Ectodermal cell (in vitro differentiated cells): ENCODE measurements at regions not wholly inside any gene's neighbourhood (a gene's known extent, or its start where the extent isn't known, plus 50 kb on each side); places are given as distances from the start of the nearest gene placed in this dataset.
A peak's percentile ranks its signal among the peaks of the same experiment; 100 is the strongest.

Experiments
- H3K27ac ChIP-seq: 2 replicates; pipeline ENCODE4 v1.7.0; 2013; ENCODE audit warnings: mild to moderate bottlenecking, low read depth, low read length; ENCODE audit not compliant: insufficient read depth, poor library complexity, severe bottlenecking
- H3K27me3 ChIP-seq: 2 replicates; pipeline ENCODE4 v1.7.0; 2013; ENCODE audit warnings: mild to moderate bottlenecking, low read length; ENCODE audit not compliant: insufficient read depth, control insufficient read depth, poor library complexity, severe bottlenecking
- H3K36me3 ChIP-seq: one replicate; pipeline ENCODE4 v1.7.0; 2013; ENCODE audit warnings: low read length; ENCODE audit not compliant: control insufficient read depth, insufficient read depth
- H3K4me1 ChIP-seq: one replicate; pipeline ENCODE4 v1.7.0; 2013; ENCODE audit warnings: low read length; ENCODE audit not compliant: control insufficient read depth, insufficient read depth
- H3K4me3 ChIP-seq: 2 replicates; pipeline ENCODE4 v1.7.0; 2013; ENCODE audit warnings: low read depth, low read length, control low read depth; ENCODE audit not compliant: insufficient read depth
- H3K9me3 ChIP-seq: 2 replicates; pipeline ENCODE4 v1.7.0; 2013; ENCODE audit warnings: mild to moderate bottlenecking, low read length, moderate library complexity; ENCODE audit not compliant: control insufficient read depth
- WGBS, 2 experiments: methylation state at CpG; one replicate each; pipeline ENCODE4 v1.1.7; 2013; ENCODE audit warnings: missing lambda C conversion rate in 2 of 2; 5-methylcytosine and 5-hydroxymethylcytosine counted together

GRCh38 chr5:93325946-93326345 is 255.1 kb downstream of the NR2F1-AS1 start:
- no peaks in the 10 kb centered on the region for H3K36me3 ChIP-seq
- H3K4me3 ChIP-seq: no peak overlapping the region
- H3K4me1 ChIP-seq: peaks cover 8% of the 10 kb centered on the region
- 94 to 97% methylated on average over 9 of the region's 9 CpGs for WGBS, 2 experiments
- H3K27ac ChIP-seq: no peak overlapping the region
- H3K27me3 ChIP-seq: no peaks in the 10 kb centered on the region
- no peaks in the 10 kb centered on the region for H3K9me3 ChIP-seq

GRCh38 chr5:93322974-93323860 is 257.8 kb downstream of the NR2F1-AS1 start:
- H3K27me3 ChIP-seq: no peaks in the 10 kb centered on the region
- no peak overlapping the region for H3K27ac ChIP-seq
- H3K9me3 ChIP-seq: no peaks in the 10 kb centered on the region
- H3K4me3 ChIP-seq: no peak overlapping the region
- WGBS, 2 experiments: 88 to 93% methylated on average over 7 of the region's 8 CpGs
- H3K36me3 ChIP-seq: no peaks in the 10 kb centered on the region
- peaks cover 8% of the 10 kb centered on the region for H3K4me1 ChIP-seq

GRCh38 chr5:93320920-93321445 is 260.0 kb downstream of the NR2F1-AS1 start:
- Histone ChIP-seq H3K27me3 (no peaks in the 10 kb centered on the region), H3K27ac (no peak overlapping the region), H3K36me3 (no peaks in the 10 kb centered on the region), H3K9me3 (no peaks in the 10 kb centered on the region), H3K4me1 (peaks cover 8% of the 10 kb centered on the region), H3K4me3 (no peak overlapping the region)
- 86 to 88% methylated on average over 3 of the region's 3 CpGs for WGBS, 2 experiments

- Histone ChIP-seq H3K4me3 (no peak overlapping the region), H3K9me3 (no peaks in the 10 kb centered on the region), H3K27ac (no peak overlapping the region), H3K4me1 (no peaks in the 10 kb centered on the region), H3K36me3 (no peaks in the 10 kb centered on the region), H3K27me3 (no peaks in the 10 kb centered on the region)
Observed at GRCh38 chr5:93313672-93314071, 267.3 kb downstream of the NR2F1-AS1 start.

GRCh38 chr5:93311881-93312280 is 269.1 kb downstream of the NR2F1-AS1 start:
- Histone ChIP-seq H3K36me3 (no peaks in the 10 kb centered on the region), H3K27ac (no peak overlapping the region), H3K27me3 (no peaks in the 10 kb centered on the region), H3K4me3 (no peak overlapping the region), H3K9me3 (no peaks in the 10 kb centered on the region), H3K4me1 (no peaks in the 10 kb centered on the region)
- WGBS, 2 experiments: 88% methylated on average over 2 of the region's 2 CpGs

- H3K9me3 ChIP-seq: no peaks in the 10 kb centered on the region
- H3K27ac ChIP-seq: no peak overlapping the region
- peaks cover 30% of the 10 kb centered on the region for H3K4me1 ChIP-seq
- no peaks in the 10 kb centered on the region for H3K36me3 ChIP-seq
- H3K27me3 ChIP-seq: no peaks in the 10 kb centered on the region
- H3K4me3 ChIP-seq: no peak overlapping the region
Observed at GRCh38 chr5:93307557-93307956, 273.5 kb downstream of the NR2F1-AS1 start.

- H3K36me3 ChIP-seq: no peaks in the 10 kb centered on the region
- 80 to 87% methylated on average over 4 of the region's 4 CpGs for WGBS, 2 experiments
- no peaks in the 10 kb centered on the region for H3K27me3 ChIP-seq
Observed at GRCh38 chr5:93305984-93306383, 275.0 kb downstream of the NR2F1-AS1 start.

GRCh38 chr5:93304456-93305250 is 276.4 kb downstream of the NR2F1-AS1 start:
- Histone ChIP-seq H3K27ac (peak overlapping the region; percentile 47), H3K9me3 (no peaks in the 10 kb centered on the region), H3K4me1 (peaks cover 50% of the 10 kb centered on the region), H3K27me3 (no peaks in the 10 kb centered on the region), H3K4me3 (no peak overlapping the region), H3K36me3 (no peaks in the 10 kb centered on the region)
- WGBS, 2 experiments: 21 to 40% methylated on average over 3 of the region's 3 CpGs

More at GRCh38 chr5:93305984-93306383, 275.0 kb downstream of the NR2F1-AS1 start:
- Histone ChIP-seq H3K4me3 (no peak overlapping the region), H3K27ac (no peak overlapping the region), H3K9me3 (no peaks in the 10 kb centered on the region), H3K4me1 (peaks cover 38% of the 10 kb centered on the region)

GRCh38 chr5:93303291-93303691 is 277.7 kb downstream of the NR2F1-AS1 start:
- no peaks in the 10 kb centered on the region for H3K36me3 ChIP-seq
- no peaks in the 10 kb centered on the region for H3K9me3 ChIP-seq
- WGBS, 2 experiments: 80 to 88% methylated on average over 4 of the region's 4 CpGs
- no peak overlapping the region for H3K4me3 ChIP-seq
- H3K27me3 ChIP-seq: no peaks in the 10 kb centered on the region
- peaks cover 59% of the 10 kb centered on the region for H3K4me1 ChIP-seq
- no peak overlapping the region for H3K27ac ChIP-seq

- 88 to 90% methylated on average over 4 of the region's 4 CpGs for WGBS, 2 experiments
- Histone ChIP-seq H3K4me1 (peaks cover 59% of the 10 kb centered on the region), H3K36me3 (no peaks in the 10 kb centered on the region), H3K4me3 (no peak overlapping the region), H3K27me3 (no peaks in the 10 kb centered on the region), H3K27ac (no peak overlapping the region), H3K9me3 (no peaks in the 10 kb centered on the region)
Observed at GRCh38 chr5:93302711-93303110, 278.3 kb downstream of the NR2F1-AS1 start.
